GM19468 (cell line): ENCODE measurements at regions not wholly inside any gene's neighbourhood (a gene's known extent, or its start where the extent isn't known, plus 50 kb on each side); places are given as distances from the start of the nearest gene placed in this dataset.
"Not testable (repeated sequence)": the region's sequence is repeated elsewhere in the genome, so short reads cannot be mapped to it uniquely, and the experiment has no call there.

Experiments
- ATAC-seq: cut with Tn5 transposase; IDR thresholded peaks from one replicate; pipeline ENCODE4 v1.9.1; 2021; ENCODE audit warnings: mild to moderate bottlenecking, moderate library complexity, moderate number of reproducible peaks; ENCODE audit not compliant: unreplicated experiment; ENCODE audit errors: extremely low read depth

- ATAC-seq = not testable (repeated sequence)
These were observed 357.3 kb downstream of the ZNF37A start for GRCh38 chr10:38451306-38451967.
